Stomach (tissue), 4 donors: ENCODE measurements at regions not wholly inside any gene's neighbourhood (a gene's known extent, or its start where the extent isn't known, plus 50 kb on each side); places are given as distances from the start of the nearest gene placed in this dataset.

Experiments used
- EP300 ChIP-seq: sonication (generic); formaldehyde crosslinking; IDR thresholded peaks from one replicate; pipeline ENCODE4 v1.6.1; 2017; ENCODE audit warnings: antibody characterized with exemption
- POLR2A ChIP-seq, 4 donors: fragments of 450-650 bp; IDR thresholded peaks; one replicate each; pipeline ENCODE4 v1.6.1; 2016; ENCODE audit warnings: antibody characterized with exemption in 4 of 4, control low read depth in 2 of 4, mild to moderate bottlenecking in 1 of 4, moderate library complexity in 1 of 4
- POLR2AphosphoS5 ChIP-seq, 3 donors: sonication (generic); formaldehyde crosslinking; IDR thresholded peaks; one replicate each; pipeline ENCODE4 v1.6.1; 2016; ENCODE audit warnings: antibody characterized with exemption in 3 of 3
- TF ChIP-seq, protein P1 (sequence below), 7 experiments: fragments of 450-650 bp in 4 of 7; fragments of 200-600 bp in 3 of 7; sonication (generic) in 3 of 7; IDR thresholded peaks; one replicate each; pipeline ENCODE4 v1.5.1; 2016 to 2019; ENCODE audit warnings: antibody characterized with exemption in 7 of 7, control low read depth in 2 of 7, mild to moderate bottlenecking in 1 of 7

- TF ChIP-seq, protein P1, sequence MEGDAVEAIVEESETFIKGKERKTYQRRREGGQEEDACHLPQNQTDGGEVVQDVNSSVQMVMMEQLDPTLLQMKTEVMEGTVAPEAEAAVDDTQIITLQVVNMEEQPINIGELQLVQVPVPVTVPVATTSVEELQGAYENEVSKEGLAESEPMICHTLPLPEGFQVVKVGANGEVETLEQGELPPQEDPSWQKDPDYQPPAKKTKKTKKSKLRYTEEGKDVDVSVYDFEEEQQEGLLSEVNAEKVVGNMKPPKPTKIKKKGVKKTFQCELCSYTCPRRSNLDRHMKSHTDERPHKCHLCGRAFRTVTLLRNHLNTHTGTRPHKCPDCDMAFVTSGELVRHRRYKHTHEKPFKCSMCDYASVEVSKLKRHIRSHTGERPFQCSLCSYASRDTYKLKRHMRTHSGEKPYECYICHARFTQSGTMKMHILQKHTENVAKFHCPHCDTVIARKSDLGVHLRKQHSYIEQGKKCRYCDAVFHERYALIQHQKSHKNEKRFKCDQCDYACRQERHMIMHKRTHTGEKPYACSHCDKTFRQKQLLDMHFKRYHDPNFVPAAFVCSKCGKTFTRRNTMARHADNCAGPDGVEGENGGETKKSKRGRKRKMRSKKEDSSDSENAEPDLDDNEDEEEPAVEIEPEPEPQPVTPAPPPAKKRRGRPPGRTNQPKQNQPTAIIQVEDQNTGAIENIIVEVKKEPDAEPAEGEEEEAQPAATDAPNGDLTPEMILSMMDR (IDR thresholded peaks at IDR 0.05) = no peak
- TF ChIP-seq POLR2A (IDR thresholded peaks at IDR 0.05) = no peak
- TF ChIP-seq POLR2AphosphoS5 (IDR thresholded peaks at IDR 0.05) = no peak
- no peak for TF ChIP-seq EP300
These were observed 356.6 kb upstream of the ZMIZ1 start for GRCh38 chr10:78712147-78712546.
